Activated T-helper 17 cell treated with anti-CD3 and anti-CD28 coated beads, Interleukin-2, amount 50 U/mL, for 72 hours (primary cell): ENCODE measurements at regions not wholly inside any gene's neighbourhood (a gene's known extent, or its start where the extent isn't known, plus 50 kb on each side); places are given as distances from the start of the nearest gene placed in this dataset.
"Not testable (repeated sequence)": the region's sequence is repeated elsewhere in the genome, so short reads cannot be mapped to it uniquely, and the experiment has no call there.

Experiments used
- ATAC-seq: fragments of 150-1000 bp; cut with Tn5 transposase; replicated peaks from 2 replicates; pipeline ENCODE4 v1.10.0; 2021; ENCODE audit warnings: mild to moderate bottlenecking, moderate library complexity
- H3K27ac Mint-ChIP-seq: one replicate; pipeline ENCODE4 v1.8.0; 2022; ENCODE audit warnings: mixed read lengths
- H3K27me3 Mint-ChIP-seq: one replicate; pipeline ENCODE4 v1.8.0; 2022; ENCODE audit warnings: mixed read lengths
- H3K36me3 Mint-ChIP-seq: one replicate; pipeline ENCODE4 v1.8.0; 2022; ENCODE audit warnings: low read depth, mild to moderate bottlenecking, mixed read lengths
- H3K4me1 Mint-ChIP-seq: one replicate; pipeline ENCODE4 v1.8.0; 2022; ENCODE audit warnings: mixed read lengths
- H3K4me3 Mint-ChIP-seq: one replicate; pipeline ENCODE4 v1.8.0; 2022; ENCODE audit warnings: mild to moderate bottlenecking, mixed read lengths
- H3K9me3 Mint-ChIP-seq: one replicate; pipeline ENCODE4 v1.8.0; 2022; ENCODE audit warnings: mixed read lengths

DNA sequence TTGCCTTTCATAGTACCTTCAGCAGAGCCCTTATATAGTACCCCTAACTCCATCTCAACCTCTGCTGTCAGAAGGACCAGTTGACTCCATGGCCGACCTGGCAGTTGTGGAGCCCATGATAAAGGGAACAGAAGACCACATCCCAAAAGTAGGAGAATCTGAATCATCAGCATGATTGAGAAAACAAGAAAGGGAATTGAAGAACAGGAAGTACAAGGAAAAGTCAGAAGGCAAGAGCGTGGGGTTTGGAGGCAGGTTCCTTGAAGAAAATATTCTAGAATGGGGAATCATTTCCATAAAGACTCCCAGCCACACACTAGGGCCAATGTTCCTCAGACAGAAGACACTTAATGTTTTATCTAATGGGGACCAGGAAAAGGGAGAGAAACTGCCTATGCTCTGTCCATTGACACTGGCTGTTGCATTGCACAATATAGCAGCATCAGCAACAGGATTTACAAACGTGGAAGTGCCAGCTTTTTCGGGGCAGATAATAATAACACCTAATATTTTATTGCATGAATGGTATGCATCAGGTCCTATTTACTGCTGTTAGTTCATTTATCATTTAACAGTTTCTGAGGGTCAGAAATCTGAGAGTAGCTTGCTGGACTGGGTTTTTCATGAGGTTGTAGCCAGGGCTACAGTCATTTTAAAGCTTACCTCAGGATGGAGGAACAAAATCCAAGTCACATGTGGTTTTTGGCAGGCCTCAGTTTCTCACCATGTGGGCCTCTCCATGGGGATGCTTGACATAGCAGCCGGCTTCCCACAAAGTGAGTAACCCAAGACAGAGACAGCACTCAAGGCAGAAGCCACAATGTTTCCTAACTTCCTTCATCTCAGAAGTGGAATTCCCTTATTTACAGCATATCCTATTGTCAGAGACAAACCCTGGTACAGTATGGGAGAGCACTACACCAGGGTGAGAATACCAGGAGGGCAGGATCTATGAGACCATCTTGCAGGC lies 483.4 kb downstream of the PLPP3 start:
- Mint-ChIP-seq H3K4me1 (no peaks in the 10 kb centered on the region), H3K4me3 (no peak overlapping the region), H3K36me3 (no peaks in the 10 kb centered on the region), H3K27ac (no peak overlapping the region), H3K27me3 (no peaks in the 10 kb centered on the region), H3K9me3 (peaks cover 4% of the 10 kb centered on the region)
- ATAC-seq: no peak

DNA sequence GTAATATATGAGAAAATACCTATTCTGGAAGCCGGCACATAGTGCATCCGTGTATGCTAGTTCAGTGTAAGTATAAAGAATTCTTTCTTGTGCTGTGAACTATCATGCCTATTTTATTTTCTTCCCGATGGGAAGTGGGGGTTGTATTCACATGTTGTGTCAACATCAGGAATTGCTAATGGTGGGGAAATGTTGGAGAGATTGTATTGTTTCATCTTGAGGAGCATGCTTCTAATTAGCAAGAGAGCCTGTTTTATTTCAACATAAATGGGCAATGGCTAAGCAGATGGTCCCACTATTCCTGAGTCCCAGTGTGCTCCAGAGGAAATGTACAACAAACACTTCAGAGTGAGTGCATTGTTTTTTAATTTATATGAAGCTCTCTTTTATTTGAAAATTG lies 485.2 kb downstream of the PLPP3 start:
- no peak overlapping the region for H3K4me3 Mint-ChIP-seq
- no peaks in the 10 kb centered on the region for H3K4me1 Mint-ChIP-seq
- H3K36me3 Mint-ChIP-seq: no peaks in the 10 kb centered on the region
- peaks cover 4% of the 10 kb centered on the region for H3K9me3 Mint-ChIP-seq
- no peaks in the 10 kb centered on the region for H3K27me3 Mint-ChIP-seq
- no peak for ATAC-seq
- no peak overlapping the region for H3K27ac Mint-ChIP-seq

DNA sequence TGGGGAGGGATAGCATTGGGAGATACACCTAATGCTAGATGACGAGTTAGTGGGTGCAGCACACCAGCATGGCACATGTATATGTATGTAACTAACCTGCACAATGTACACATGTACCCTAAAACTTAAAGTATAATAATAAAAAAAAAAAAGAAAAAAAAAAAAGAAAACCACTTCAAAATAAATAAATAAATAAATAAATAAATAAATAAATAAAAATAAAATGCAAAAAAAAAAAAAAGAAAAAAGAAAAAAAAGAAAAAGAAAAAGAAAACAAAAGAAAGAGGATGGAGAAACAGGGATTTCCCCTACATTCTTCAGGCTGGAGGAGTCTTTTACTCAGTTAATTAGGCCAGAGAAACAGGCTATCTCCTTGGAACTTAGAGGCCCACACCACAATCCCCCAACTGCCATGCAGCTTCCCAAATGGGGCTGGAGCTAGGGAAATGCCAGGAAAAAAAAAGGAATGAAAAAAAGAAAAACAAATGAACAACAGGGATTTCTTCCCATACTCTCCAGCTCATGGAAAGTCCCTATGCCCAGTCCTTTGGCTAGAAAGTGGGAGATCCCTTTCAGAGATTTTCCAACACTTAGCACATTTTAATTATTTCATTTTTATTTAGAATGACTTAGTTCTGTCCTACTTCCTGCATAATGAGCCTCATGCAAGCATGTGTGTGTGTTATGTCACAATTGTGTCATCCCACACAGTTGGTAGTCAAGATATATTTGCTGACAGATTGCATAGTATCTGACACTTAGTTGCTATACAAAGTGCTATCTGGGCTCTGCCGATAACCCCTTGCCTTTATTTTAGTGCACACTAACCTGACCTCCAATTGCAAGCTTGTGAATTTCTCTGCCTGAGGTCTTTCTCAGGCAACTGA lies 486.4 kb downstream of the PLPP3 start:
- Mint-ChIP-seq H3K4me3 (no peak overlapping the region), H3K4me1 (no peaks in the 10 kb centered on the region), H3K27me3 (no peaks in the 10 kb centered on the region), H3K36me3 (no peaks in the 10 kb centered on the region), H3K9me3 (peaks cover 4% of the 10 kb centered on the region), H3K27ac (no peak overlapping the region)
- ATAC-seq: no peak

DNA sequence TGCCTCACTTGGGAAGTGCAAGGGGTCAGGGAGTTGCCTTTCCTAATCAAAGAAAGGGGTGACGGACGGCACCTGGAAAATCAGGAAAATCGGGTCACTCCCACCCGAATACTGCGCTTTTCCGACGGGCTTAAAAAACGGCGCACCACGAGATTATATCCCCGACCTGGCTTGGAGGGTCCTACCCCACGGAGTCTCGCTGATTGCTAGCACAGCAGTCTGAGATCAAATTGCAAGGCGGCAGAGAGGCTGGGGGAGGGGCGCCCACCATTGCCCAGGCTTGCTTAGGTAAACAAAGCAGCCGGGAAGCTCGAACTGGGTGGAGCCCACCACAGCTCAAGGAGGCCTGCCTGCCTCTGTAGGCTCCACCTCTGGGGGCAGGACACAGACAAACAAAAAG lies 489.5 kb downstream of the PLPP3 start:
- H3K36me3 Mint-ChIP-seq, H3K4me3 Mint-ChIP-seq, H3K27ac Mint-ChIP-seq, H3K27me3 Mint-ChIP-seq, H3K9me3 Mint-ChIP-seq, H3K4me1 Mint-ChIP-seq, ATAC-seq: not testable (repeated sequence)

DNA sequence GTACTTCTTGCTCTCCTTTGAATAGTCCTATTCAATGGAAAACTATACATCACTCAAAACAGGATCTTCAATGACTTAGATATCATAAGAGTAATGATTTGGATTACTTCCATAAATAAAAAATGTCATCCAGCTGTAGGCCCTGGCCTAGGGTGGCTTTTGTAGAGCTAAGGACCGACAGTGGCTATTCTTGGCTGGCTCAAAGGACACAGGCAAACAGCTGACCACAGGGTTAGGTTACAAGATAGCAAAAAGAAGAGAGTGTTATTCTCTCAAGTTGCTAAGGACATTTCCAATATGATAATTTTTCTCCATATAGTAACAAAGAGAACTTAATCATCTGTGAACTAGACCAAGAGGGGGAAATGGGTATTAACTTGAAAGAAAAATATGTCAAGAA lies 495.1 kb downstream of the PLPP3 start:
- Mint-ChIP-seq H3K27me3 (peaks cover 8% of the 10 kb centered on the region), H3K27ac (no peak overlapping the region), H3K9me3 (no peaks in the 10 kb centered on the region), H3K4me1 (no peaks in the 10 kb centered on the region), H3K4me3 (no peak overlapping the region), H3K36me3 (no peaks in the 10 kb centered on the region)
- no peak for ATAC-seq

DNA sequence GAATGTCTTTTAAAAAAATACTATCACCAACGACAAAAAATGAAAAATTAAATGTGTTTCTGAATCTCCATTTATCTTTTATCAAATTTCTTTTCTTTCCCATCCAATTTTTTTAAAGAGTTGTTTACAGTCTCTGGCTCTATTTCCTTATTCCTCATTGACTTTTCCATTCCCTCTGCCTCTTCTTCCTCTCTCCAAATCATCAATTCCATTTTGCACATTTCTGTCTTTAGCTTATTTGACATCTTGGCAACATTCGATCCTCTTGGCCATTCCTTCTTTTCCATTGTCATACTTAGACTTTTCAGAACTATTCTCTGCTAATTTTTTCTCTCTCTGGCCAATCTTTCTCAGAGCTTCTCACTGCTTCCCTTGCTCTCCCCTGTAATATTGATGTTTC lies 497.6 kb downstream of the PLPP3 start:
- Mint-ChIP-seq H3K4me1 (no peaks in the 10 kb centered on the region), H3K9me3 (no peaks in the 10 kb centered on the region), H3K27ac (no peak overlapping the region), H3K27me3 (peaks cover 8% of the 10 kb centered on the region), H3K4me3 (no peak overlapping the region), H3K36me3 (no peaks in the 10 kb centered on the region)
- no peak for ATAC-seq

DNA sequence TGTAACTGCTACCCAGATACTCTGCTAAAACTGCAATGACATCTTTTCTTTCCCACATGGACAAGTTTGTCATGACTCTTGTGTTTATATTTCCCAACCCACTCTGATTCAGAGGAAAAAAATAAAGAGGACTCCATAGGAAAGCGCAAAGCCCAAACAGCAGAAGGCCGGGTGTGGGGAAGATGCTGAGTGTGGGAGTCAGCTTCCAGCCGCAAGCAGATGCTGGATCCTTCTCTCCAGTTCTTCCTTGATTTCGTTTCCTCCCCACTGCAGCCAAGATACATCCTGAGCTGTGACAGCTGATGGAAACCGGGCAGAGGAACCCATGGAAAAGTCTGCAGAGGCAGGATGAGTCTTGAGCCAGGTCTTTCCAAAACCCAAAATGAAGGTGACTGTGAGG lies 498.2 kb downstream of the PLPP3 start:
- Mint-ChIP-seq H3K9me3 (no peaks in the 10 kb centered on the region), H3K4me1 (no peaks in the 10 kb centered on the region), H3K27ac (no peak overlapping the region), H3K4me3 (no peak overlapping the region), H3K36me3 (no peaks in the 10 kb centered on the region), H3K27me3 (peaks cover 8% of the 10 kb centered on the region)
- no peak for ATAC-seq

DNA sequence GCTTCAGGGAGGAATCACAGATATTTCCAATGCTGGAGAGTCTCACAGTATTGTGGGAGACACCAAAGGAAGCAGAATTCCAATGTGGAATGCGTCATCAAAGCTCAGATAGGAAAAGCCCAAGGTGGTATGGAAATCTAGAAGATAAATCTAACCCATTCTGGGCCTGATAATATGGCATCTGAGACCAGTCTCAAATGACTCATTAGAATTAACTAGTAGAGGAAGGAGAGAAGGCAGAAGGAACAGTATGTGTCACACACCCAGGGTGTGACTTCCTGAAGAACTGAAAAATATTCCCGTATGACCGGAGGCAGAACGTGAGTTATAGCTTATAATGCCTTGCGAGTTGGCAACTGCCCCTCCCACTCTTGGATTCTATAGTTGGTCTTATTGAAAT lies 499.2 kb downstream of the PLPP3 start:
- no peaks in the 10 kb centered on the region for H3K4me1 Mint-ChIP-seq
- H3K9me3 Mint-ChIP-seq: no peaks in the 10 kb centered on the region
- H3K27ac Mint-ChIP-seq: no peak overlapping the region
- no peak overlapping the region for H3K4me3 Mint-ChIP-seq
- H3K36me3 Mint-ChIP-seq: no peaks in the 10 kb centered on the region
- no peak for ATAC-seq
- H3K27me3 Mint-ChIP-seq: peaks cover 8% of the 10 kb centered on the region

DNA sequence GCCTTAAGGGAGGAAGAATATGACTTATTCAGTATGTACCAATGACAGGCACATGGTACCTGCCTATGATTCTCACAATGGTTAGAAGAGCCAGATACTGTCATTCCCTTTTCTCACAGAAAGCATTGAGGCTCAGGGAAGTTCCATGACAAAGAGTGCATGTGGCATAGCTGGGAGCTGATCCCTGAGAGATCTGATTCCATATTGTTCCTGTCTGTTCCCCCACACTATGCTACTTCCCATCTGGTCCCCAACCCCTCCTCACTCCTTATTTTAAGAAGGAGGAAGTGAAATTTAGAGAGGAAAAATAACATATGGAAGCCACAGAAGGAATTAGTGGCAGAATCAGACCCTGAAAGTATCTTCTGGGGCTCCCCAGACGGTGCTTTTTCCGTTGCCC lies 500.0 kb downstream of the PLPP3 start:
- ATAC-seq: no peak
- Mint-ChIP-seq H3K4me1 (no peaks in the 10 kb centered on the region), H3K36me3 (no peaks in the 10 kb centered on the region), H3K4me3 (no peak overlapping the region), H3K27me3 (peaks cover 8% of the 10 kb centered on the region), H3K9me3 (no peaks in the 10 kb centered on the region), H3K27ac (no peak overlapping the region)

DNA sequence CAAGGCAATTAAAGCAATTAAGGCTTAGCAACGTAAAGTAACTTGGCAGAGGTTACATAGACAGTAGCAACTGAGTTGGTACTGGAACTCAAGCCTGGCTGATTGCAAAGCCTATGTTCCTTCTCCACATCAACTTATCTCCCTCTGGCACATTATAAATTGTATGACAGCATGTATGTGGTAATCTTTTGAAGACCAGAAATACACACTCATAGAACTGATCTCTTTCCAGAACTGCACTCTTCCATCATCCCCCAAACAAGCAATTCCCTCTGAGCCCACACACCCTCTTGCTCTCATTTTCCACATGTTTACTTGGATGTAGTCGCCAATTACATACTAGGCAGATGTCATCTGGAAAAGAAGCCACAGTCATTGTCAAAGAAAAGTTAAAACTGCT lies 502.2 kb downstream of the PLPP3 start:
- H3K27ac Mint-ChIP-seq: no peak overlapping the region
- H3K27me3 Mint-ChIP-seq: no peaks in the 10 kb centered on the region
- H3K36me3 Mint-ChIP-seq: no peaks in the 10 kb centered on the region
- no peak for ATAC-seq
- H3K4me3 Mint-ChIP-seq: no peak overlapping the region
- H3K9me3 Mint-ChIP-seq: no peaks in the 10 kb centered on the region
- no peaks in the 10 kb centered on the region for H3K4me1 Mint-ChIP-seq

DNA sequence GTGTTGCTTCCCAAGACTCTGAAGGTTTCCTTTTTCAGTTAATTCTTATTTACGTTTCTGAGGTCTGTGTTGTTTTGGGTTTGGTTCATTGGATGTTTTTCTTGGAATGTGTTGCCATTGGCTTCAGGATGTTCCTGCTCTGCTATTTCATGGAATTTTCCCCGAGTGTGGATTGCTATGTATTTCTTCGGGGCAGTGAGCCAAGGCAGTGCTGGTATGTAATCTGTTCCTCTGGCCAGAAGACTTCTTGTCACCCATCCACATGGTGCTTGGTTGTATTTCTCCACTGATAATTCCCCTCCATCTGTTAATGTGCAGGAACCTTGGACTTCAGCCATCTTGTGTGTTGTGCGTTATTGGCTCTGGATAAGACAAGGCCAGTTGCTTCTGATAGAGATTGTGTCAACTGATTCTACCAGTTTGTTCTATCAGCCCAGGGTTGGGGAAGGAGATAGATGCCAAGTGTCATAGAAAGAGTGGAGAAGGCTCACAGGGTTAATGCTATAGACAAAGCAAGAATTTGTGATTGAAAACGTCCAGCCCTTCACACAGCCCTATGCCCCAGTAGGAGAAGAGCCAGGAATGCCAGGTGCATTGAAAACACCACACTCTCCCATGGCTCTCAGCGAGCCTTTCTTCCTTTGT lies 505.2 kb downstream of the PLPP3 start:
- H3K27ac Mint-ChIP-seq: no peak overlapping the region
- no peaks in the 10 kb centered on the region for H3K4me1 Mint-ChIP-seq
- peaks cover 4% of the 10 kb centered on the region for H3K27me3 Mint-ChIP-seq
- no peak for ATAC-seq
- no peaks in the 10 kb centered on the region for H3K36me3 Mint-ChIP-seq
- H3K4me3 Mint-ChIP-seq: no peak overlapping the region
- no peaks in the 10 kb centered on the region for H3K9me3 Mint-ChIP-seq

DNA sequence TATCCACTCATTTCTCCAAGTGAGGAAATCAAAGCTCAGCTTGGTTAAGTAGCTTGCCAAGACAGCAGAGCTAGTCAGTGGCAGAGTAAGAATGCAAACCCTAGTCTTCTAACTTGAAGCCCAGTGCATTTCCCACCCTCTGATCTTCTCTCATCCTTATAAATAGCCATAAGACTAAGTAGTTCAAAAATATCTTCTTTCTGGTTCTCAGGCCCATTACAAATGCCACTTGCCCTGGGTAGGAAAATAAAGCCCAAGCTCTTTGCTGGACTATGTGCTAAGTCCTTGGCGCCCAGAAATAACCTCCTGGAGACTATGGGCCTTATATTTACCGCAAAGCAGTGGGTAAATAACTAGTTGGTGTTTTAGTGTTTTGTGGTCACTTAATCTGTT lies 505.8 kb downstream of the PLPP3 start:
- Mint-ChIP-seq H3K27me3 (peaks cover 5% of the 10 kb centered on the region), H3K27ac (no peak overlapping the region), H3K4me3 (no peak overlapping the region), H3K4me1 (no peaks in the 10 kb centered on the region), H3K36me3 (no peaks in the 10 kb centered on the region), H3K9me3 (no peaks in the 10 kb centered on the region)
- no peak for ATAC-seq

DNA sequence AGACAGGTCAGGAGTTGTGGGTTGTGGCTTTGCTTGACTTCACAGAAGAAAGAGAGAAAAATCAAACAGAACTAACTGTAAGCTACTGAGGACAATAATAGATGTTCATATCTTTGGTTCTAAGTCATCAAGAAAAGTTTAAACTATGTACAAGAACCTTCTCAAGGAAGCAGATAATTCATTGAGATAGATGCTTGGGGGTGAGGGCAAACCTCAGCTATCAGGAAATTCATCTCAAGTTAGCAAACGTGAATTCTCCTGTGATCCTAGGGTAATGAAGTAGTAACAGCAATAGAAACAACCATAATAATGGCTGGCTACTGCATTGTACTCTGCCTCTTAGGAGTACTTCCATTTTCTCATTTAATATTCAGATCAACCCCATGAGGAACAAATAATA lies 506.2 kb downstream of the PLPP3 start:
- no peak for ATAC-seq
- Mint-ChIP-seq H3K27me3 (peaks cover 5% of the 10 kb centered on the region), H3K9me3 (no peaks in the 10 kb centered on the region), H3K27ac (no peak overlapping the region), H3K36me3 (no peaks in the 10 kb centered on the region), H3K4me1 (no peaks in the 10 kb centered on the region), H3K4me3 (no peak overlapping the region)

DNA sequence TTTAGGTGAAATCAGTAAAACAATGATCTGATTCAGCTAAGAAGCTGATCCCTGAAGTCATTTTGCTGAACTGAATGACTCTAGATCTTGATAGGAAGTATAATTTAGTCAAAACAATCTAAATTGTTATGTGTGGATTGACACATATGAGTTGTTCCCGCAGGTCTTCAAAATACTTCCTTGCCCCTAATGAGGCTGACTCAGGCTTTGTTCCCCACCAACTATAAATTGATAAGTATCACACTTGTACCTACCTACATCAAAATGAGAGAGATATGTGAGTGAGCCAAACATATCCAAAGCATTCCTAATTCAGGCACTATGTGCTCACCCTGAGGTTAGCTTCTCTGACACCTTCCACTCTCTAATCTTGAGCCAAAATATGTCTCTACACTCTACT lies 507.1 kb downstream of the PLPP3 start:
- Mint-ChIP-seq H3K36me3 (no peaks in the 10 kb centered on the region), H3K27me3 (peaks cover 5% of the 10 kb centered on the region), H3K9me3 (no peaks in the 10 kb centered on the region), H3K4me1 (no peaks in the 10 kb centered on the region), H3K27ac (no peak overlapping the region), H3K4me3 (no peak overlapping the region)
- ATAC-seq: no peak
